GM18499 (cell line): ENCODE measurements at regions not wholly inside any gene's neighbourhood (a gene's known extent, or its start where the extent isn't known, plus 50 kb on each side); places are given as distances from the start of the nearest gene placed in this dataset.
"Not testable (repeated sequence)": the region's sequence is repeated elsewhere in the genome, so short reads cannot be mapped to it uniquely, and the experiment has no call there.

Source experiments
- ATAC-seq: cut with Tn5 transposase; IDR thresholded peaks from one replicate; pipeline ENCODE4 v1.9.1; 2021; ENCODE audit warnings: moderate number of reproducible peaks; ENCODE audit not compliant: insufficient read depth, unreplicated experiment

- no peak for ATAC-seq
Observed at GRCh38 chr18:39235118-39235719, 1669.6 kb upstream of the CELF4 start.

GRCh38 chr18:39232937-39233336, 1667.3 kb upstream of the CELF4 start:
- no peak for ATAC-seq

- no peak for ATAC-seq
Observed at GRCh38 chr18:39232490-39232889, 1666.9 kb upstream of the CELF4 start.

GRCh38 chr18:39230086-39230803, 1664.6 kb upstream of the CELF4 start:
- ATAC-seq = no peak

GRCh38 chr18:39227769-39228168, 1662.2 kb upstream of the CELF4 start:
- not testable (repeated sequence) for ATAC-seq

DNA sequence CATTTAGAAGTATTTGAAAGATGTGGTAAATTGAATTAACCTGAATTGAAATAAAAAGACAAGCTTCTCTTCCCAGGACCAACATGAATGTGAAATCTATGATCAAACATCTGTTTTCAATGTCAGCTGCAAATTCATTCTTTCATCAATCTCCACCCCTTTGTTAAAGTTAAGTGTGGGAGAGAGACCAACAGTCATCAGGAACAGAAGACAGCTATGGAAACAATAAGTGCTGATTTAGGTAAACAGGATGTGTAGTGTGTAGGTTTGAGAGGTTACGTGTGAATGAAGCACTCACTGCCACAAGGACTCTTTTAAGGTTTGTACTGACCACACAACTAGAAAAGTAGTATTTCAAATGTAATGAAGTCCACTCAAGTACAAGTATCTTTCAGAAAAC, 1659.8 kb upstream of the CELF4 start:
- no peak for ATAC-seq

- no peak for ATAC-seq
Observed at GRCh38 chr18:39223283-39223682, 1657.7 kb upstream of the CELF4 start.

DNA sequence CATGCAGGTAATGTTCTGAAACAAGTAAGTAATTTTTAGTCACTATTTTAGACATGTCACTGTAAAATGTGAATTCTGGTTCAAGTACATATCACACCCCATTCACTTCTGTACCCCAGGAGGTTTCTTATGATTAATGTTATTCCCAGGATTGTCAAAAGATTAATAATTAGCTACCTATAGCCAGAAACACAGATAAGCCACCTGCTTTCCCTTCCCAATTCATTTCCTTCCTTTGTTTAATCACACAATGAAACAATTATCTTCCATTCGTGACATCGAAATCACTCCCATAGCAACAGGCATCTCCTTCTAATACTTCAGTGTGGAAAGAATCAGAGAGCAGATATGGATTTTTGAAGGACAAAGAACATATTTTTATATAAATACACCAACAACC, 1650.3 kb upstream of the CELF4 start:
- no peak for ATAC-seq

GRCh38 chr18:39211461-39211860, 1645.9 kb upstream of the CELF4 start:
- no peak for ATAC-seq

- no peak for ATAC-seq
Observed at GRCh38 chr18:39209173-39209572, 1643.6 kb upstream of the CELF4 start.

- ATAC-seq = no peak
Observed at GRCh38 chr18:39208729-39209128, 1643.1 kb upstream of the CELF4 start.

- no peak for ATAC-seq
Observed at GRCh38 chr18:39208190-39208589, 1642.6 kb upstream of the CELF4 start.

GRCh38 chr18:39206398-39207103, 1641.0 kb upstream of the CELF4 start:
- not testable (repeated sequence) for ATAC-seq

DNA sequence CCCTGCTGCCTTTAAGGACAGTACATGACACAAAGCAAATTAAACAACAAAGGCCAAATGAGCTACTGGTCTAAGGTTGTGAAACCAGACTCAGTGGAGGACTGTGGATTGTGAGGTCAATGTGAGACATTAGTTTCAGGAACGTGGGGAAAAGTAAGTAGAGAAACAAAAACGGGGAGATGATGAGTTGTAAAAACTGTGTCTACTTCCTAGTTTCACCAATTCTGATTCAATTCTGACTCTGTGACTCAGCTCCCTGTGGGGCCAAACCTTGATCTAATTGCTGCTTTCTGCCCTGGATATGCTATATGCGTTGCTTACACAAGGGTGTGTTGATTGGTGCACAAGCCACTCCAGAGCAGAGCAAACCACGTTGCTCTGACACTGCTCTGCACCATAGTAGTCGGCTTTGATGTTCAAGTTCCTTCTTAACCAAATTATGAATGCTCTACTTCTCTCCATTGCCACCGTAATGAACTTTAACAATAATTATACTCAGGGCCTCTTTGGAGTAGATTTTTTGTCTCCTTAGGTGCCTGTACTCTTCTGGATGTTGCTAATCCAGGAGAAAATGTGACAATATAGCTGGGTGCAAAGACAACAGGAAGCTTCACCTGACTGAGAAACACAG, 1640.1 kb upstream of the CELF4 start:
- ATAC-seq = no peak

GRCh38 chr18:39200153-39200552, 1634.6 kb upstream of the CELF4 start:
- ATAC-seq = no peak

- no peak for ATAC-seq
Observed at GRCh38 chr18:39199231-39199855, 1633.7 kb upstream of the CELF4 start.

- no peak for ATAC-seq
Observed at GRCh38 chr18:39198376-39198775, 1632.8 kb upstream of the CELF4 start.

DNA sequence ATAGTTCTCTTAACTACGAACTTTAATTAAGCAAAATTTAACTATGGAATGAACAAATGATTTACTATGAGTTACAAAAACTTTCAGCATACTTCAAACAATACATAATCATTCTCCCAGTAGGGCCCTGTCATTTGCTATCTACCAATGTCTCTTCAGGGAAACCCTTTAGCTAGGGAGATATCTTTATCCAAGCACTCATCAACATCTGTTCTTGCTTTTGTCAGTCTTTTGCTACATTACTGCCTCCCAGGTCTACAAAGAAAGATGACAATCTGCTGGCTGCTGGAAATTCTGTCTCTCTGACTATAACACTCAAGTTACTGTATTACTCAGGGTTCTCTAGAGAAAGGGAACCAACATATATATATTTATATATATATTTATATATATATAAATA, 1626.3 kb upstream of the CELF4 start:
- ATAC-seq = no peak

- no peak for ATAC-seq
Observed at GRCh38 chr18:39191058-39191457, 1625.5 kb upstream of the CELF4 start.

- ATAC-seq = no peak
Observed at GRCh38 chr18:39190508-39190907, 1624.9 kb upstream of the CELF4 start.

GRCh38 chr18:39188278-39188677, 1622.7 kb upstream of the CELF4 start:
- no peak for ATAC-seq
